Testis (tissue), 2 donors: ENCODE measurements at regions not wholly inside any gene's neighbourhood (a gene's known extent, or its start where the extent isn't known, plus 50 kb on each side); places are given as distances from the start of the nearest gene placed in this dataset.

ENCODE experiments used
- POLR2A ChIP-seq: fragments of 450-650 bp; IDR thresholded peaks from one replicate; pipeline ENCODE4 v1.6.1; 2017; ENCODE audit warnings: antibody characterized with exemption, mild to moderate bottlenecking, moderate library complexity
- TF ChIP-seq, protein P1 (sequence below), 3 experiments: fragments of 450-650 bp in 2 of 3; fragments of 200-600 bp in 1 of 3; sonication (generic) in 1 of 3; IDR thresholded peaks; one replicate each; pipeline ENCODE4 v1.5.1; 2016 to 2019; ENCODE audit warnings: antibody characterized with exemption in 3 of 3, mild to moderate bottlenecking in 2 of 3, moderate library complexity in 1 of 3

DNA sequence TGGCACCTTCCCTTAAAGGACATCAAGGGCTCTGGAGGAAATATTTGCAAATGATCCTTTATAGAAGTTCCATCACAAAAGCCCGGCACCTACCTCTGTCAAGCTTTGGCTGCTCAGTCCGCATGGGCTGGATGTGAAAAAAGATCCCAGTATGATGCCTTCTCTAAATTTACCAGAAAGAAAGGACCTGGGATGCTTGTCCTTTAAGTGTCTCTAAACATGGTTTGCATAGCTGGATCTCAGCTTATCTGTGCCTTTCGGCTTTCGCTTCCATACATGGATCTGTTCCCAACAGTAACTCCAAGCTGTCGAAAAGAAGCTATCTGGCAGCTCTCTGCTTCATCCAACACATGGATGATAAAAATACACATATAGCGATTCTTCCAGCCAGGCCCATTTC lies 60.4 kb upstream of the SLC8A1 start:
- TF ChIP-seq, protein P1, sequence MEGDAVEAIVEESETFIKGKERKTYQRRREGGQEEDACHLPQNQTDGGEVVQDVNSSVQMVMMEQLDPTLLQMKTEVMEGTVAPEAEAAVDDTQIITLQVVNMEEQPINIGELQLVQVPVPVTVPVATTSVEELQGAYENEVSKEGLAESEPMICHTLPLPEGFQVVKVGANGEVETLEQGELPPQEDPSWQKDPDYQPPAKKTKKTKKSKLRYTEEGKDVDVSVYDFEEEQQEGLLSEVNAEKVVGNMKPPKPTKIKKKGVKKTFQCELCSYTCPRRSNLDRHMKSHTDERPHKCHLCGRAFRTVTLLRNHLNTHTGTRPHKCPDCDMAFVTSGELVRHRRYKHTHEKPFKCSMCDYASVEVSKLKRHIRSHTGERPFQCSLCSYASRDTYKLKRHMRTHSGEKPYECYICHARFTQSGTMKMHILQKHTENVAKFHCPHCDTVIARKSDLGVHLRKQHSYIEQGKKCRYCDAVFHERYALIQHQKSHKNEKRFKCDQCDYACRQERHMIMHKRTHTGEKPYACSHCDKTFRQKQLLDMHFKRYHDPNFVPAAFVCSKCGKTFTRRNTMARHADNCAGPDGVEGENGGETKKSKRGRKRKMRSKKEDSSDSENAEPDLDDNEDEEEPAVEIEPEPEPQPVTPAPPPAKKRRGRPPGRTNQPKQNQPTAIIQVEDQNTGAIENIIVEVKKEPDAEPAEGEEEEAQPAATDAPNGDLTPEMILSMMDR (IDR thresholded peaks at IDR 0.05), result no peak
- TF ChIP-seq POLR2A, result no peak
